SK-N-SH (cell line): ENCODE measurements at regions not wholly inside any gene's neighbourhood (a gene's known extent, or its start where the extent isn't known, plus 50 kb on each side); places are given as distances from the start of the nearest gene placed in this dataset.

Experiments
- CTCF ChIA-PET: fragments of 300-600, 350-600 bp; formaldehyde crosslinking; extraction: SDS; loops from one replicate; lab custom pipeline; 2021; lab: Yijun Ruan, JAX
- POLR2A ChIA-PET: fragments of 350-600 bp; sonication (Branson Sonifier 250); formaldehyde crosslinking; extraction: SDS; loops from one replicate; lab custom pipeline; 2020; ENCODE audit warnings: antibody characterized with exemption, inconsistent platforms; lab: Yijun Ruan, JAX
- DNase-seq: peaks from one replicate; pipeline ENCODE4 v3.0.0; 2012
- H2AFZ ChIP-seq: fragments of 200-600 bp; sonication (generic); 2 replicates; pipeline ENCODE4 v1.8.1; 2016; ENCODE audit warnings: antibody characterized with exemption, mild to moderate bottlenecking, low read depth
- H3F3A ChIP-seq: fragments of 200-600 bp; sonication (generic); replicated peaks from 2 replicates; pipeline ENCODE3; 2016; ENCODE audit warnings: antibody characterized with exemption, mild to moderate bottlenecking; ENCODE audit not compliant: insufficient read depth
- H3K27ac ChIP-seq, 2 experiments: fragments of 200-500 bp in 1 of 2; fragments of 200-600 bp in 1 of 2; sonication (Bioruptor generic) in 1 of 2; sonication (generic), shearing (Covaris generic) in 1 of 2; 2 replicates each; pipeline versions ENCODE4 v1.5.1 to v1.6.1; 2014 to 2016; ENCODE audit warnings: low read depth in 2 of 2, inconsistent platforms in 1 of 2, low read length in 1 of 2, mild to moderate bottlenecking in 1 of 2, mixed read lengths in 1 of 2
- H3K27me3 ChIP-seq: fragments of 200-600 bp; sonication (generic), shearing (Covaris generic); 2 replicates; pipeline ENCODE4 v1.6.1; 2016; ENCODE audit warnings: mixed run types; ENCODE audit not compliant: insufficient read depth
- H3K36me3 ChIP-seq, 2 experiments: fragments of 200-500 bp in 1 of 2; fragments of 200-600 bp in 1 of 2; sonication (Bioruptor generic) in 1 of 2; sonication (generic) in 1 of 2; replicated peaks in 1 of 2; 2 replicates each; pipeline versions ENCODE3 to v1.5.1; 2014 to 2016; ENCODE audit warnings: low read length in 1 of 2, mild to moderate bottlenecking in 1 of 2; ENCODE audit not compliant: insufficient read depth in 2 of 2, control insufficient read depth in 1 of 2
- H3K4me1 ChIP-seq, 2 experiments: fragments of 200-500 bp in 1 of 2; fragments of 200-600 bp in 1 of 2; sonication (Bioruptor generic) in 1 of 2; sonication (generic), shearing (Covaris generic) in 1 of 2; 2 replicates each; pipeline versions ENCODE4 v1.5.1 to v1.6.1; 2014 to 2016; ENCODE audit warnings: low read depth in 1 of 2, low read length in 1 of 2, mixed run types in 1 of 2; ENCODE audit not compliant: insufficient read depth in 2 of 2, control insufficient read depth in 1 of 2
- H3K4me2 ChIP-seq: fragments of 200-600 bp; sonication (generic), shearing (Covaris generic); 2 replicates; pipeline ENCODE4 v1.6.1; 2017; ENCODE audit warnings: mixed run types
- H3K4me3 ChIP-seq, 2 experiments: fragments of 200-500 bp in 1 of 2; fragments of 200-600 bp in 1 of 2; sonication (Bioruptor generic) in 1 of 2; sonication (generic), shearing (Covaris generic) in 1 of 2; 2 replicates each; pipeline versions ENCODE4 v1.5.1 to v1.8.1; 2014 to 2016; ENCODE audit warnings: low read depth in 2 of 2, inconsistent platforms in 1 of 2, low read length in 1 of 2, mild to moderate bottlenecking in 1 of 2, mixed read lengths in 1 of 2, moderate library complexity in 1 of 2
- H3K79me2 ChIP-seq: fragments of 200-600 bp; sonication (generic); 2 replicates; pipeline ENCODE4 v1.8.1; 2017; ENCODE audit warnings: mild to moderate bottlenecking; ENCODE audit not compliant: insufficient read depth
- H3K9ac ChIP-seq: fragments of 200-600 bp; sonication (generic); 2 replicates; pipeline ENCODE4 v1.6.1; 2017; ENCODE audit warnings: mixed run types
- H3K9me2 ChIP-seq: fragments of 200-600 bp; sonication (generic); 2 replicates; pipeline ENCODE4 v1.6.1; 2017; ENCODE audit warnings: mixed run types
- H3K9me3 ChIP-seq: fragments of 200-600 bp; sonication (generic); 2 replicates; pipeline ENCODE4 v1.6.1; 2017; ENCODE audit warnings: mixed run types, mild to moderate bottlenecking, moderate library complexity
- H4K20me1 ChIP-seq: fragments of 200-600 bp; sonication (generic); 2 replicates; pipeline ENCODE4 v1.6.1; 2017; ENCODE audit warnings: mild to moderate bottlenecking, mixed run types; ENCODE audit not compliant: insufficient read depth
- CHD2 ChIP-seq: fragments of 150-350 bp; IDR thresholded peaks from 2 replicates; pipeline ENCODE4 v1.6.1; 2018; ENCODE audit warnings: low read length; ENCODE audit not compliant: partially characterized antibody
- ELF1 ChIP-seq: IDR thresholded peaks from 2 replicates; pipeline ENCODE4 v1.4.0; 2012
- EP300 ChIP-seq, 2 experiments: IDR thresholded peaks; 2 replicates each; pipeline versions ENCODE4 v1.4.0 to v1.6.1; 2012; ENCODE audit warnings: borderline replicate concordance in 1 of 2, low read depth in 1 of 2, low read length in 1 of 2
- EZH2phosphoT487 ChIP-seq: fragments of 200-600 bp; sonication (generic); IDR thresholded peaks from 2 replicates; pipeline ENCODE4 v1.6.1; 2017; ENCODE audit warnings: low read depth, mixed run types, mild to moderate bottlenecking, antibody characterized with exemption, moderate library complexity, borderline replicate concordance
- FOSL2 ChIP-seq: IDR thresholded peaks from 2 replicates; pipeline ENCODE4 v1.4.0; 2012; ENCODE audit warnings: low read depth, mild to moderate bottlenecking, moderate library complexity, borderline replicate concordance
- FOXJ3 ChIP-seq: sonication (generic); formaldehyde crosslinking; IDR thresholded peaks from 2 replicates; pipeline ENCODE4 v1.5.1; 2020; ENCODE audit warnings: mild to moderate bottlenecking, missing genetic modification reagents
- FOXM1 ChIP-seq: IDR thresholded peaks from 2 replicates; pipeline ENCODE4 v1.4.0; 2012; ENCODE audit warnings: low read depth, mild to moderate bottlenecking
- GABPA ChIP-seq: IDR thresholded peaks from 2 replicates; pipeline ENCODE4 v1.4.0; 2012; ENCODE audit warnings: low read depth, mild to moderate bottlenecking
- GATA2 ChIP-seq: sonication (generic); formaldehyde crosslinking; IDR thresholded peaks from 2 replicates; pipeline ENCODE4 v1.5.0; 2020; ENCODE audit warnings: mild to moderate bottlenecking, missing genetic modification reagents
- IRF3 ChIP-seq: fragments of 150-350 bp; IDR thresholded peaks from 2 replicates; pipeline ENCODE4 v1.6.1; 2016; ENCODE audit warnings: mild to moderate bottlenecking, low read depth, low read length
- JUND ChIP-seq: IDR thresholded peaks from 2 replicates; pipeline ENCODE4 v1.4.0; 2012
- MEF2A ChIP-seq: IDR thresholded peaks from 2 replicates; pipeline ENCODE4 v1.4.0; 2012; ENCODE audit warnings: low read depth, borderline replicate concordance
- NFIC ChIP-seq: IDR thresholded peaks from 2 replicates; pipeline ENCODE4 v1.4.0; 2012; ENCODE audit warnings: borderline replicate concordance
- REST ChIP-seq: IDR thresholded peaks from 2 replicates; pipeline ENCODE4 v1.6.1; 2012; ENCODE audit warnings: mild to moderate bottlenecking, low read depth, low read length, moderate library complexity
- RFX5 ChIP-seq: IDR thresholded peaks from 2 replicates; pipeline ENCODE4 v1.6.1; 2012; ENCODE audit warnings: mild to moderate bottlenecking, improper control_type of control experiment, low read length
- SMC3 ChIP-seq: IDR thresholded peaks from 2 replicates; pipeline ENCODE4 v1.6.1; 2012; ENCODE audit warnings: low read depth, low read length, improper control_type of control experiment
- TAF1 ChIP-seq: IDR thresholded peaks from 2 replicates; pipeline ENCODE4 v1.6.1; 2012; ENCODE audit warnings: low read depth, mild to moderate bottlenecking, low read length, moderate library complexity, borderline replicate concordance
- USF2 ChIP-seq: fragments of 150-350 bp; IDR thresholded peaks from 2 replicates; pipeline ENCODE4 v1.6.1; 2017; ENCODE audit warnings: antibody characterized with exemption, low read length, low read depth, borderline replicate concordance
- YY1 ChIP-seq: IDR thresholded peaks from 2 replicates; pipeline ENCODE4 v1.4.0; 2012; ENCODE audit warnings: low read depth, mild to moderate bottlenecking
- WGBS: methylation state at CpG from one replicate; pipeline ENCODE4 v1.1.6; 2017; ENCODE audit warnings: low lambda C conversion rate; 5-methylcytosine and 5-hydroxymethylcytosine counted together

- Histone ChIP-seq H3K9me3 (no peaks in the 10 kb centered on the region), H3K27ac (no peak overlapping the region), H3K79me2 (no peaks in the 10 kb centered on the region), H3K9ac (no peak overlapping the region), H3K36me3 (no peaks in the 10 kb centered on the region), H3K27me3 (no peaks in the 10 kb centered on the region), H3F3A (peaks cover 7% of the 10 kb centered on the region), H3K4me2 (no peak overlapping the region), H4K20me1 (no peaks in the 10 kb centered on the region), H3K9me2 (no peaks in the 10 kb centered on the region), H2AFZ (no peak overlapping the region), H3K4me1 (peaks cover 0 to 15% of the 10 kb centered on the region in 2 experiments; a peak in 2 of 4 replicates), H3K4me3 (no peak overlapping the region)
- 82% methylated on average over 3 of the region's 3 CpGs for WGBS
- CTCF ChIA-PET, result no interaction called here
- POLR2A ChIA-PET, result no interaction called here
- no peak for DNase-seq
- TF ChIP-seq EP300 (IDR thresholded peaks at IDR 0.05; ENCODE audit: borderline replicate concordance in 1 of 2, low read depth in 1 of 2, low read length in 1 of 2), result no peak
- TF ChIP-seq FOXM1, result no peak
- TF ChIP-seq MEF2A, result no peak
- TF ChIP-seq JUND, result no peak
- no peak for TF ChIP-seq GATA2 (CRISPR knock-in tag)
- no peak for TF ChIP-seq IRF3
- no peak for TF ChIP-seq NFIC
- no peak for TF ChIP-seq FOXJ3 (CRISPR knock-in tag)
- TF ChIP-seq USF2, result no peak
- TF ChIP-seq CHD2, result no peak
- no peak for TF ChIP-seq ELF1
- TF ChIP-seq YY1, result no peak
- no peak for TF ChIP-seq SMC3
- TF ChIP-seq FOSL2, result no peak
- TF ChIP-seq REST, result no peak
- no peak for TF ChIP-seq EZH2phosphoT487
- TF ChIP-seq GABPA, result no peak
- no peak for TF ChIP-seq TAF1
- TF ChIP-seq RFX5, result no peak
Measured at GRCh38 chr5:145365464-145365863, 469.7 kb downstream of the PRELID2 start.
